HG03354 (cell line): ENCODE measurements at regions not wholly inside any gene's neighbourhood (a gene's known extent, or its start where the extent isn't known, plus 50 kb on each side); places are given as distances from the start of the nearest gene placed in this dataset.

ENCODE experiments used
- ATAC-seq: cut with Tn5 transposase; IDR thresholded peaks from one replicate; pipeline ENCODE4 v1.9.1; 2021; ENCODE audit warnings: mild to moderate bottlenecking; ENCODE audit not compliant: unreplicated experiment, poor library complexity, severe bottlenecking

- ATAC-seq: no peak
Measured at GRCh38 chr5:139733698-139734538, 61.7 kb upstream of the PSD2 start.

- ATAC-seq: no peak
Measured at GRCh38 chr5:139734539-139734916, 61.1 kb upstream of the PSD2 start.

GRCh38 chr5:139738193-139739149 lies 57.1 kb upstream of the PSD2 start:
- ATAC-seq: no peak

- no peak for ATAC-seq
Measured at GRCh38 chr5:139739150-139739974, 56.2 kb upstream of the PSD2 start.

- ATAC-seq: no peak
Measured at GRCh38 chr5:139740138-139740991, 55.2 kb upstream of the PSD2 start.

- ATAC-seq: no peak
Measured at GRCh38 chr5:139740992-139741672, 54.5 kb upstream of the PSD2 start.

- no peak for ATAC-seq
Measured at GRCh38 chr5:139741823-139742172, 53.8 kb upstream of the PSD2 start.

GRCh38 chr5:139742173-139742903 lies 53.3 kb upstream of the PSD2 start:
- ATAC-seq: no peak

GRCh38 chr5:139743001-139743771 lies 52.4 kb upstream of the PSD2 start:
- no peak for ATAC-seq

GRCh38 chr5:139743804-139744203 lies 51.8 kb upstream of the PSD2 start:
- ATAC-seq: no peak

- no peak for ATAC-seq
Measured at GRCh38 chr5:139744471-139745131, 51.0 kb upstream of the PSD2 start.

GRCh38 chr5:139745132-139745799 lies 50.3 kb upstream of the PSD2 start:
- ATAC-seq: no peak

- peak; percentile 50 for ATAC-seq
Measured at GRCh38 chr5:139745800-139746690, 49.6 kb upstream of the PSD2 start.
